Body of pancreas (tissue), 4 donors: ENCODE measurements at regions not wholly inside any gene's neighbourhood (a gene's known extent, or its start where the extent isn't known, plus 50 kb on each side); places are given as distances from the start of the nearest gene placed in this dataset.

Experiments used
- CTCF ChIP-seq, 7 experiments: fragments of 450-650 bp in 4 of 7; fragments of 200-600 bp in 3 of 7; sonication (generic) in 3 of 7; IDR thresholded peaks; one replicate each; pipeline ENCODE4 v1.5.1; 2016 to 2019; ENCODE audit warnings: antibody characterized with exemption in 7 of 7
- POLR2A ChIP-seq, 3 donors: fragments of 450-650 bp; IDR thresholded peaks; one replicate each; pipeline ENCODE4 v1.6.1; 2016; ENCODE audit warnings: antibody characterized with exemption in 3 of 3, mild to moderate bottlenecking in 2 of 3

GRCh38 chrX:128929271-128930057, 593.8 kb downstream of the SMARCA1 start:
- no peak for TF ChIP-seq CTCF (IDR thresholded peaks at IDR 0.05)
- TF ChIP-seq POLR2A (IDR thresholded peaks at IDR 0.05), result no peak
